SK-N-SH treated with all-trans-retinoic acid at 6 μM for 48 hours (cell line): ENCODE measurements at regions not wholly inside any gene's neighbourhood (a gene's known extent, or its start where the extent isn't known, plus 50 kb on each side); places are given as distances from the start of the nearest gene placed in this dataset.

Source experiments
- ESRRG ChIP-seq: fragments of 250-450 bp; sonication (Bioruptor Pico); IDR thresholded peaks from 2 replicates; pipeline ENCODE4 v1.6.1; 2021; ENCODE audit warnings: mild to moderate bottlenecking
- ZFP3 ChIP-seq: fragments of 250-450 bp; sonication (Bioruptor Pico); IDR thresholded peaks from 2 replicates; pipeline ENCODE4 v1.5.0; 2020; ENCODE audit warnings: mild to moderate bottlenecking, moderate library complexity
- TF ChIP-seq, protein P1 (sequence below): fragments of 250-450 bp; sonication (Bioruptor Pico); IDR thresholded peaks from 2 replicates; pipeline ENCODE4 v1.5.1; 2021; ENCODE audit warnings: mild to moderate bottlenecking, moderate library complexity
- TF ChIP-seq, protein P2 (sequence below): fragments of 250-450 bp; sonication (Bioruptor Pico); IDR thresholded peaks from 2 replicates; pipeline ENCODE4 v1.8.0; 2020; ENCODE audit warnings: mild to moderate bottlenecking, moderate library complexity, borderline replicate concordance

DNA sequence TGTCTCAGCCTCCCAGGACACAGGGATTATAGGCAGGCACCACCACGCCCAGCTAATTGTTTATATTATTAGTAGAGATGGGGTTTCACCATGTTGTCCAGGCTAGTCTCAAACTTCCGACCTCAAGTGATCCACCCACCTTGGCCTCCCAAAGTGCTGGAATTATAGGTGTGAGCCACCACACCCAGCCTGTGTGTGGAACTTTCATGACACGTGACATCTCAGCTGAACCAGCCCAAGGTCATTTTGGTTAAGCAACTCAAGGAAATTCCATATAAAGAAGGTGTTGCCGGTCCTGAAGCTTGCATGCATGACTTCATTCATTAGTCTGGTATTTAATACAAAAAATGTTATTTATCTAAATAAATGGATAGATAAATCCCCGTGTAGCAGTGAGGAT lies 145.5 kb downstream of the AXIN2 start:
- no peak for TF ChIP-seq ESRRG (CRISPR knock-in tag)
- TF ChIP-seq, protein P1, sequence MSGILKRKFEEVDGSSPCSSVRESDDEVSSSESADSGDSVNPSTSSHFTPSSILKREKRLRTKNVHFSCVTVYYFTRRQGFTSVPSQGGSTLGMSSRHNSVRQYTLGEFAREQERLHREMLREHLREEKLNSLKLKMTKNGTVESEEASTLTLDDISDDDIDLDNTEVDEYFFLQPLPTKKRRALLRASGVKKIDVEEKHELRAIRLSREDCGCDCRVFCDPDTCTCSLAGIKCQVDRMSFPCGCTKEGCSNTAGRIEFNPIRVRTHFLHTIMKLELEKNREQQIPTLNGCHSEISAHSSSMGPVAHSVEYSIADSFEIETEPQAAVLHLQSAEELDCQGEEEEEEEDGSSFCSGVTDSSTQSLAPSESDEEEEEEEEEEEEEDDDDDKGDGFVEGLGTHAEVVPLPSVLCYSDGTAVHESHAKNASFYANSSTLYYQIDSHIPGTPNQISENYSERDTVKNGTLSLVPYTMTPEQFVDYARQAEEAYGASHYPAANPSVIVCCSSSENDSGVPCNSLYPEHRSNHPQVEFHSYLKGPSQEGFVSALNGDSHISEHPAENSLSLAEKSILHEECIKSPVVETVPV (CRISPR knock-in tag): no peak
- TF ChIP-seq ZFP3: no peak
- TF ChIP-seq, protein P2, sequence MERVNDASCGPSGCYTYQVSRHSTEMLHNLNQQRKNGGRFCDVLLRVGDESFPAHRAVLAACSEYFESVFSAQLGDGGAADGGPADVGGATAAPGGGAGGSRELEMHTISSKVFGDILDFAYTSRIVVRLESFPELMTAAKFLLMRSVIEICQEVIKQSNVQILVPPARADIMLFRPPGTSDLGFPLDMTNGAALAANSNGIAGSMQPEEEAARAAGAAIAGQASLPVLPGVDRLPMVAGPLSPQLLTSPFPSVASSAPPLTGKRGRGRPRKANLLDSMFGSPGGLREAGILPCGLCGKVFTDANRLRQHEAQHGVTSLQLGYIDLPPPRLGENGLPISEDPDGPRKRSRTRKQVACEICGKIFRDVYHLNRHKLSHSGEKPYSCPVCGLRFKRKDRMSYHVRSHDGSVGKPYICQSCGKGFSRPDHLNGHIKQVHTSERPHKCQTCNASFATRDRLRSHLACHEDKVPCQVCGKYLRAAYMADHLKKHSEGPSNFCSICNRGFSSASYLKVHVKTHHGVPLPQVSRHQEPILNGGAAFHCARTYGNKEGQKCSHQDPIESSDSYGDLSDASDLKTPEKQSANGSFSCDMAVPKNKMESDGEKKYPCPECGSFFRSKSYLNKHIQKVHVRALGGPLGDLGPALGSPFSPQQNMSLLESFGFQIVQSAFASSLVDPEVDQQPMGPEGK (CRISPR knock-in tag): no peak
